ENCODE measurements at regions not wholly inside any gene's neighbourhood (a gene's known extent, or its start where the extent isn't known, plus 50 kb on each side); places are given as distances from the start of the nearest gene placed in this dataset.

DNA sequence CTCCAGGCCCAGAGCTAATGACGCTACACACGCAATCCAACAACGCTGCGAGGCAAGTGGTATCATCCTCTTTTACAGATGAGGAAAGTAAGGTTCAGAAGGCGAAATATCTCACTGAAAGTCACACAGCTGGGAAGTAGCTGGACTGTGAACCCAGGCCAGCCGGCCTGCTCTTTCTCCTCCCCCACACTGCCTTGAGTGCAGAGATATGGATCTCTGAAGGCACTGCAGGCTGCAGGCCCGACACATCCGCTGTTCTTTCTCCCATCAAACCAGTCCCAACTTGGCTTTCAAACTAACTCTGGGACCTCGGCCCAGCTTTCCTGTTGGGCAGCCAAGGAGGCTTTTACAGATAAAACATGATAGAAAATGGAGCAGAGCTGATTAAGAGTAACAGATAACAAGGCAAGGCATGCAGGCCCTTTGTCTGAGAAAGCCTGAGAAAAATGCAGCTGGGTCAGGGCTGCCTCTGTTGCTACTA is 64.0 kb upstream of the PTPRJ start:
- Histone ChIP-seq H3T11ph (ENCODE audit: low read length) (no peak overlapping the region), H4K8ac (replicated peaks; ENCODE audit: insufficient read length, low read depth, low read length) (no peak overlapping the region), H2BK5ac (ENCODE audit: insufficient read length, low read length) (no peak overlapping the region), H3K27ac (ENCODE audit: insufficient read length, low read depth, low read length) (no peak overlapping the region), H4K5ac (ENCODE audit: insufficient read length, low read depth, low read length) (no peak overlapping the region), H3K14ac (ENCODE audit: insufficient read depth, low read length) (no peak overlapping the region), H2BK12ac (ENCODE audit: insufficient read length, low read depth, low read length) (no peak overlapping the region), H2AFZ (ENCODE audit: low read length) (peak overlapping the region; percentile 71), H4K20me1 (ENCODE audit: control insufficient read depth, insufficient read depth, insufficient read length) (no peaks in the 10 kb centered on the region), H2BK20ac (ENCODE audit: low read depth, low read length, poor library complexity, severe bottlenecking) (no peak overlapping the region), H2BK120ac (ENCODE audit: low read depth, low read length, poor library complexity, severe bottlenecking) (no peak overlapping the region), H3K9me3 (ENCODE audit: control insufficient read depth, low read depth, low read length) (no peaks in the 10 kb centered on the region), H4K91ac (ENCODE audit: insufficient read length, low read depth, low read length) (no peak overlapping the region), H3K56ac (ENCODE audit: insufficient read length, low read depth, low read length) (no peak overlapping the region), H3K27me3 (ENCODE audit: insufficient read depth, low read length) (no peaks in the 10 kb centered on the region), H3K23me2 (ENCODE audit: insufficient read length, low read depth, low read length, poor library complexity, severe bottlenecking) (no peaks in the 10 kb centered on the region), H3K4ac (ENCODE audit: low read depth, low read length) (no peak overlapping the region), H3K23ac (ENCODE audit: insufficient read length, low read depth, low read length) (no peak overlapping the region), H2AK5ac (ENCODE audit: insufficient read length, low read length) (no peak overlapping the region), H3K79me2 (ENCODE audit: insufficient read depth, low read length) (no peaks in the 10 kb centered on the region), H3K9ac (ENCODE audit: extremely low read depth, insufficient read length, low read length) (no peak overlapping the region), H3K4me1 (ENCODE audit: insufficient read depth, low read length) (no peaks in the 10 kb centered on the region; the same call in 1 of the 2 replicates), H2BK15ac (ENCODE audit: low read depth, low read length) (no peak overlapping the region), H3K4me2 (ENCODE audit: insufficient read depth, insufficient read length, low read length) (no peak overlapping the region), H3K18ac (ENCODE audit: insufficient read length, low read depth, low read length) (no peak overlapping the region), H3K79me1 (ENCODE audit: insufficient read depth, low read depth, low read length, poor library complexity, severe bottlenecking) (no peaks in the 10 kb centered on the region)
- Mint-ChIP-seq H3K9me3 (no peaks in the 10 kb centered on the region), H3K4me3 (no peak overlapping the region), H3K4me1 (peaks cover 27 to 34% of the 10 kb centered on the region in 2 experiments), H3K27me3 (ENCODE audit: low read depth) (no peaks in the 10 kb centered on the region; the same call in 1 of the 2 replicates), H3K27ac (peak overlapping the region in 2 of 3 experiments; percentile 32; a peak in 2 of 7 replicates), H3K36me3 (ENCODE audit: insufficient read depth in 1 of 3, low read depth in 3 of 3) (no peaks in the 10 kb centered on the region)
- TF ChIP-seq CTCF (conservative IDR thresholded peaks at IDR 0.05), result no peak
- WGBS (ENCODE audit: extremely low coverage, insufficient read length, low lambda C conversion rate), result no CpG with 5 or more reads among the region's 9 CpGs
- DNase-seq, result no peak

Measured in H9 (cell line).